Uterus (tissue), 2 donors: ENCODE measurements at regions not wholly inside any gene's neighbourhood (a gene's known extent, or its start where the extent isn't known, plus 50 kb on each side); places are given as distances from the start of the nearest gene placed in this dataset.

Source experiments
- CTCF ChIP-seq, 4 experiments: fragments of 200-600 bp in 2 of 4; fragments of 450-650 bp in 2 of 4; sonication (generic) in 2 of 4; IDR thresholded peaks; one replicate each; pipeline ENCODE4 v1.5.1; 2016 to 2019; ENCODE audit warnings: antibody characterized with exemption in 4 of 4, mild to moderate bottlenecking in 2 of 4, moderate library complexity in 1 of 4
- POLR2A ChIP-seq, 2 donors: fragments of 450-650 bp; IDR thresholded peaks; one replicate each; pipeline ENCODE4 v1.6.1; 2016; ENCODE audit warnings: antibody characterized with exemption in 2 of 2, mild to moderate bottlenecking in 1 of 2, moderate library complexity in 1 of 2

GRCh38 chr1:30250984-30251850, 472.2 kb downstream of the MATN1 start:
- TF ChIP-seq POLR2A (IDR thresholded peaks at IDR 0.05) (no peak), CTCF (IDR thresholded peaks at IDR 0.05) (no peak)
